ENCODE measurements at regions not wholly inside any gene's neighbourhood (a gene's known extent, or its start where the extent isn't known, plus 50 kb on each side); places are given as distances from the start of the nearest gene placed in this dataset.

- TF ChIP-seq, protein P1, sequence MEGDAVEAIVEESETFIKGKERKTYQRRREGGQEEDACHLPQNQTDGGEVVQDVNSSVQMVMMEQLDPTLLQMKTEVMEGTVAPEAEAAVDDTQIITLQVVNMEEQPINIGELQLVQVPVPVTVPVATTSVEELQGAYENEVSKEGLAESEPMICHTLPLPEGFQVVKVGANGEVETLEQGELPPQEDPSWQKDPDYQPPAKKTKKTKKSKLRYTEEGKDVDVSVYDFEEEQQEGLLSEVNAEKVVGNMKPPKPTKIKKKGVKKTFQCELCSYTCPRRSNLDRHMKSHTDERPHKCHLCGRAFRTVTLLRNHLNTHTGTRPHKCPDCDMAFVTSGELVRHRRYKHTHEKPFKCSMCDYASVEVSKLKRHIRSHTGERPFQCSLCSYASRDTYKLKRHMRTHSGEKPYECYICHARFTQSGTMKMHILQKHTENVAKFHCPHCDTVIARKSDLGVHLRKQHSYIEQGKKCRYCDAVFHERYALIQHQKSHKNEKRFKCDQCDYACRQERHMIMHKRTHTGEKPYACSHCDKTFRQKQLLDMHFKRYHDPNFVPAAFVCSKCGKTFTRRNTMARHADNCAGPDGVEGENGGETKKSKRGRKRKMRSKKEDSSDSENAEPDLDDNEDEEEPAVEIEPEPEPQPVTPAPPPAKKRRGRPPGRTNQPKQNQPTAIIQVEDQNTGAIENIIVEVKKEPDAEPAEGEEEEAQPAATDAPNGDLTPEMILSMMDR (conservative IDR thresholded peaks at IDR 0.05; ENCODE audit: low read depth, low read length), result no peak
- H3K27me3 ChIP-seq (ENCODE audit: insufficient read depth, low read depth), result no peaks in the 10 kb centered on the region
Measured at GRCh38 chr7:54253036-54253373, 289.2 kb upstream of the VSTM2A start.

DNA sequence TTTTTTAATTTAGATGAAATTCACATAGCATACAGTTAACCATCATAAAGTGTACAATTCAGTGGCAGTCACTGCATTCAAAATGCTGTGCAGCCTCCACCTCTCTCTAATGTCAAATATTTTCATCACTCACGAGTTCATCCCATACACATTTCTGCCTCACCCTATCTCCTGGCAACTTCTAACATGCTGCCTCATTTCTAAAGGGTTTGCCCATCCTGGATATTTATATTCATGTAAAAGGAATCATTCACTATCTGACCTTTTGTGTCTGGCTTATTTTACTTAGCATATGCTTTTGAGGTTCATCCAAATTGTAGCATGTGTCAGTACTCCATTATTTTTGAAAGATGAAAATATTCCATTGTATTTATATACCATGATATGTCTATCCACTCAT lies 286.9 kb upstream of the VSTM2A start:
- H3K27me3 ChIP-seq (ENCODE audit: insufficient read depth, low read depth), result no peaks in the 10 kb centered on the region
- no peaks in the 10 kb centered on the region for H4K20me1 ChIP-seq (ENCODE audit: insufficient read depth)
- no peak overlapping the region for H3K9ac ChIP-seq
- H3K4me1 ChIP-seq (ENCODE audit: low read depth, poor library complexity, severe bottlenecking), result no peaks in the 10 kb centered on the region
- H3K79me2 ChIP-seq (ENCODE audit: insufficient read depth, low read depth), result no peaks in the 10 kb centered on the region
- no peaks in the 10 kb centered on the region for H3K36me3 ChIP-seq (ENCODE audit: insufficient read depth)
- H2AFZ ChIP-seq (ENCODE audit: low read depth), result no peak overlapping the region
- H3K27ac ChIP-seq, result no peak overlapping the region
- TF ChIP-seq, protein P1 (conservative IDR thresholded peaks at IDR 0.05; ENCODE audit: low read depth, low read length), result no peak
- no peak overlapping the region for H3K4me3 ChIP-seq (IDR thresholded peaks at IDR 0.05; ENCODE audit: insufficient read depth, low read depth, low read length)
- H3K4me2 ChIP-seq, result no peak overlapping the region

More at GRCh38 chr7:54253036-54253373, 289.2 kb upstream of the VSTM2A start:
- H3K27ac ChIP-seq, result no peak overlapping the region
- H4K20me1 ChIP-seq (ENCODE audit: insufficient read depth), result no peaks in the 10 kb centered on the region
- no peak overlapping the region for H3K4me2 ChIP-seq
- H3K36me3 ChIP-seq (ENCODE audit: insufficient read depth), result no peaks in the 10 kb centered on the region
- H3K4me1 ChIP-seq (ENCODE audit: low read depth, poor library complexity, severe bottlenecking), result no peaks in the 10 kb centered on the region
- no peaks in the 10 kb centered on the region for H3K79me2 ChIP-seq (ENCODE audit: insufficient read depth, low read depth)
- H2AFZ ChIP-seq (ENCODE audit: low read depth), result no peak overlapping the region
- H3K4me3 ChIP-seq (IDR thresholded peaks at IDR 0.05; ENCODE audit: insufficient read depth, low read depth, low read length), result no peak overlapping the region
- no peak overlapping the region for H3K9ac ChIP-seq

DNA sequence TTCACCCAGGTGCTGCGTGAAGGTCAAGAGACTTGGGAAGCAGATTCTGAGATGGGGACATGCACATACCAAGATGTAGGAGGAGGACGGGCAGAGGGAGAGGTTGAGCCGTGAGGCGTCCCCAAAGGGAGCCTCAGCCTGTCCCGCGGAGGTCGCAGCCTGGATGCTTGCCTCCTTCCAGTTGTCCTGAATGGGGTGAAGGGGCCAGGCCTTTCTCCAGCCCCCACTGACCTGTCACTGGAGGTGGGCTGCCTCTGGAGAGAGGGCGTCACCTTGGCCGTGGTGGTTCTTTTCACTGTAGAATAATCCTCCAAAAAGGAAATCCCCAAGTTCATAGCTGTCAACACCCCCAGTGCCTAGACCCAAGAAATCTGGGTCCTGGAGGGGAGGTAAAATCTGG lies 283.0 kb upstream of the VSTM2A start:
- no peaks in the 10 kb centered on the region for H3K79me2 ChIP-seq (ENCODE audit: insufficient read depth, low read depth)
- H3K4me3 ChIP-seq (IDR thresholded peaks at IDR 0.05; ENCODE audit: insufficient read depth, low read depth, low read length), result no peak overlapping the region
- H4K20me1 ChIP-seq (ENCODE audit: insufficient read depth), result no peaks in the 10 kb centered on the region
- TF ChIP-seq, protein P1 (conservative IDR thresholded peaks at IDR 0.05; ENCODE audit: low read depth, low read length), result no peak
- H3K36me3 ChIP-seq (ENCODE audit: insufficient read depth), result no peaks in the 10 kb centered on the region
- no peak overlapping the region for H2AFZ ChIP-seq (ENCODE audit: low read depth)
- no peak overlapping the region for H3K9ac ChIP-seq
- no peak overlapping the region for H3K27ac ChIP-seq
- H3K4me2 ChIP-seq, result no peak overlapping the region
- H3K4me1 ChIP-seq (ENCODE audit: low read depth, poor library complexity, severe bottlenecking), result no peaks in the 10 kb centered on the region
- H3K27me3 ChIP-seq (ENCODE audit: insufficient read depth, low read depth), result no peaks in the 10 kb centered on the region

GRCh38 chr7:54260941-54261371 lies 281.2 kb upstream of the VSTM2A start:
- TF ChIP-seq, protein P1 (conservative IDR thresholded peaks at IDR 0.05; ENCODE audit: low read depth, low read length), result no peak
- no peaks in the 10 kb centered on the region for H3K27me3 ChIP-seq (ENCODE audit: insufficient read depth, low read depth)
- no peaks in the 10 kb centered on the region for H3K79me2 ChIP-seq (ENCODE audit: insufficient read depth, low read depth)
- H3K4me3 ChIP-seq (IDR thresholded peaks at IDR 0.05; ENCODE audit: insufficient read depth, low read depth, low read length), result no peak overlapping the region
- H4K20me1 ChIP-seq (ENCODE audit: insufficient read depth), result no peaks in the 10 kb centered on the region
- no peak overlapping the region for H3K4me2 ChIP-seq
- no peak overlapping the region for H3K9ac ChIP-seq
- no peak overlapping the region for H3K27ac ChIP-seq
- H3K36me3 ChIP-seq (ENCODE audit: insufficient read depth), result no peaks in the 10 kb centered on the region
- no peak overlapping the region for H2AFZ ChIP-seq (ENCODE audit: low read depth)
- H3K4me1 ChIP-seq (ENCODE audit: low read depth, poor library complexity, severe bottlenecking), result no peaks in the 10 kb centered on the region

Data from KMS-11 (cell line).